Pons (tissue), 1 donor: ENCODE measurements at regions not wholly inside any gene's neighbourhood (a gene's known extent, or its start where the extent isn't known, plus 50 kb on each side); places are given as distances from the start of the nearest gene placed in this dataset.
A peak's percentile ranks its signal among the peaks of the same experiment; 100 is the strongest.

Experiments
- DNase-seq: peaks from one replicate; pipeline ENCODE4 v3.0.0-alpha.2; 2016; ENCODE audit warnings: low spot score

DNA sequence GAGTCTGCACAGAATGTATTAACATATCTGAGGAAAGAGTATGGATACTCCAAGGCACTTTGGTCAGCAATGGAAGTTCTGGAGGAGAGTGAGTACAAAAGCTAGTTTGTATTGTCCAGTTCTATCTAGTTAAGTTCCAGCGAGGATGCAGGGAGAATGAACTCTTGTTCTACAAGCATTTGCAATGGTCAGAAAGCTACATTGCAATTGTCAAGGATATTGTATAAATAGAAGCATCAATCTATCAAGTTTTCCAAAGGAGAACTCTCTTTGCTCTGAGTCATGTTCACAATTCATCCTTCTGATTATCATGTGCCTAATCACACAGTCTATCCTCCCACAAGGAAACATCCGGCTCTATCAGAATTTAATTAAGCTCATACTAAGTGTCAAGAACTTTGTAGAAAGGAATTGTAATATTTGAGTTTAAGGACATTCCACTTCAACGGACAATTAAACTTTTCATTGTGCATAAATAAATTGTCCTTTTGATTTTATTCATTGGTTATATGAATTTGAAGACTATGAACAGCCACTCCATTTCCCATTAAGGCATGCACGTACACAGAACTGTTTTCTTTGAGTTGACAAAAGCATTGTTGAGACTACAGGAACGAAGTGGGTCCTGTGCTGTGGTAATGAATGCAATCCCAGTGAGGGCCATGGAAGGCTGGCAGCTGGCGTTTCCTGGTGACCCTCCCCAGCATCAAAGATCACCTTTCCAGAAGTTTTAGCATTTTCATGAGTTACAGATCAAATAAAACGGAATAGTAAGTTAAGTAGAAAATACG, 973.5 kb upstream of the GOT2 start:
- no peak for DNase-seq

DNA sequence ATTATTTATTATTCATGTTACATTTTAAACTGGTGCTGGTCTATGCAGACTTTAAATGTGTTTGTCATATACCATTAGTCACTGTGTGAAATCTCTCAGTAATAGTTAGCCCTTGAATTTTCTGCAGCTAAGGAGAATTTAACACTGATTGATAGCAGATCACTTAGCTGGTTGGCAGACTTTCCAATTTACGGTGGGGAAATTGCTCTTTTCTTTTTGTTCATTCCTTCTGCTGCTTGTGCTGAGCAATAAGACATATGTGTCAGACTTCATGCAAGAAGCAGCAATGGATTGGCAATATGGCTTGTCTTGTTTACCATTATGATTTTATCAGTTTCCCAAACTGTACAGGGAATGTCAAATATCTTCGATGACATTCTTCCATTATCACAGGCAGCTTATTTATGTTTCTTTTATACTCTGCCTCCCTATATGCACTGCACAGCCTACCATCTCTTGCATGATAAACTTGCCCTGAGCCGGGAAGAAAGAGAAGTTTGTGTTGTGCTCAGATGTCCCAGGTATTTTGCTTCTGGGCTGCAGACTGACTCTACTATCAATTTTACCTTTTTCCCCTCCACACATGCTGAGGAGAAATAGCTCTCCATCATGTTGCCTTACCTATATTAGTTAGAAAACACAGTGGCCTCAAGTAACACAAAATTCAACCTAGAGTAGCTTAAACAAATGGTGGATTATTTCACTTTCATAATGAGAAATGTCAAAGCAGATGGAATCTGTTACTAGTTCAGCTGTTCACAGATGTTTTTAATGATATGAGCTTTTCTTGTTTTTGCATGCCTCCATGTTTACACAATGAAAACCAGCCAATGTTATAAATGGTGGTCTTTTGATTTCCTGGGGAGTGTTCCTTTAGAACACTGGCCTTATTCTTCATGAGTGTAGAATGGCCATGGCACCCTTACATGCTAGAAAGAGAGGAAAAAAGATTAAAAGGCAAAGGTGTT, 968.1 kb upstream of the GOT2 start:
- DNase-seq = no peak

DNA sequence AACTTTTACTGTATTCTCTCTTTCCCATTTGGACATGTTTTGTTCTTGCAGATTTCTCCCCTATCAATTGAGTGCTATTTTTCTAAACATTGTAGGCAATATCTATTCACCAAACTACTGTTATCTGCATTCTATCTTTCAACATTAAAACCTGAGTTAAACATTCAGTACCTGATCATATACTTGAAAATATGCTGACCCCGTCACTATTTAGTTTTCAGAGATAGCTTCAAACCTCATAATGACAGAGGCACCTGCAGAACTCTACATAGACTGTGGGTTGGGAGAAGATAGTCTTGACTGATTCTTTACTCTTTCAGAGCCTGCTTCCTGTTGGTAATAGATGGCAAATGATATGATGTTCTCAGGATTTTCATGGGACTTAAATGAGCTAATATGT, 965.7 kb upstream of the GOT2 start:
- DNase-seq = no peak

DNA sequence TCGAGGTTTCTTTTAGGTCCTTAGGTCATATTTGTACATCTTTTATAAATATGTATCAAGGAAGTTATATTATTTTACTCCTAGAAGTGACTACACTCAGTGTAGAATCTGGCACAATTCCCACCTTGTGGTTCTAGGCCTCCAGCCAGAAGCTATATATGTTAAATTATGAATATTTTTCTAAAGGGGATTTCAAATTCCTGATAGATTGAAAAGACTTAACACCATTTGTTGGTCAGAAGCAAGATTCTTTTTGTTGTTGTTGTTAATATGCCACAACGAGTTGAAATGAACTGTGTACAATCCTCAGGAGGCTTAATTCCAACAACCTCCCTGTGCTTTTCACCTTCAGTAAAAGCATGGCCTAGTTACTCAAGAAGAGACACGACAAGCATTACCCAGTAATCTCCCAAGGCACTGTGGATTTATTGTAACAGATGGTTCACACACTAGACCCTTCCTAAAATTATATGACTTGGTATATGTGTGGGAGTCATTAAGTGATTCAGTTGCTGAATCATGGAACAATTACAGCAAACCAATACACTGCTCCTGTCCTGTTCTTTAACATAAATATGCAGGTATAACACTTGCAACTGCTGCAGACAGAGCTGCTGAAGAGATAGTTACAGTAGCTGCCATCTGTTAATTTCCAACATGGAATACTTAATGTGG, 964.4 kb upstream of the GOT2 start:
- DNase-seq = no peak

DNA sequence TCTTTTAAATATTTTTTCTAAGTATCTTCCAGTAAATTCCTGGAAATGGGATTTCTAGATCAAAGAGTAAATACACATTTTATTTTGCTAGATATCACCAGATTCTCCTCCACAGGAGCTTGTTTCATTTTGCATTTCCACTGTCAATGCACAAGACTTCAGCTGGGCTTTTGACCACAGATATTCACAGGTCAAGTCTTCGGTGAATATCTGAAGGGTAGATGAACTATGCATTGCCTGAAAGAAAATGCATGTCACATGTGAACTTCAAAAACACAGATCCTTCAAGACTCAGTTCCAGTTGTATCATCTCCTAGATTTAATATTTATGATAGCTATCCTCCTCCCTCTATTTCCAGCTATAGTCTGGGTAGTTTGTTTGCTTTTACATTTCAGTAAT, 963.6 kb upstream of the GOT2 start:
- no peak for DNase-seq

DNA sequence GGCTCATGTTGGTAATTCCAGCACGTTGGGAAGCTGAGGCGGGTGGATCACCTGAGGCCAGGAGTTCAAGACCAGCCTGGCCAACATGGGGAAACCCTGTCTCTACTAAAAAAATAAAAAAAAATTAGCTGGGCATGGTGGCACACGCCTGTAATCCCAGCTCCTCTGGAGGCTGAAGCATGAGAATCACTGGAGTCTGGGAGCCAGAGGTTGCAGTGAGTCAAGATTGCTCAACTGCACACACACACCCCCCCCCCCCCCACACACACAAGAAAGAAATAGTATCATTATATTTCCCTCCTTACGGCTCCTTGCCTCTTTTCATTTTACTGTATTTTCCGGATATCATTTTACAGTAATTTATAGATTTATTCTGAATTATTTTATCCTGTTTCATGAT, 963.1 kb upstream of the GOT2 start:
- no peak for DNase-seq

DNA sequence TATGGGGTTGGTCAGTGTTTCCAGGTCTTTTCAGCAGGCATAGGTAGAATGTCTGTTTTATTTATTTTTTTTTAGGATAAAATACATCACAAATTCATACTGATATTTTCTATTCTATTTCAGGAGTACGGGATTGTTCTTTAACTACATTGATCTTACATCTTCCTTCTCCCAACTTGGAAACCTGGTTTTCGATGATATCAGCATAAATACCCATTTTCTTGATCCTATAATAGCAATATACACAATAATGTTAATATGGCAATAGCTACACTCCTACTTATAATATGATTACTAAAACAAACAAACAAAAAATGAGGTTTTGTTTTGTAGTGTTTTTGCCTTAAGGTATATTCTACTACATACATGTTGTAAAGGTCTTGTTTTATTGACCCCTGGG, 962.4 kb upstream of the GOT2 start:
- DNase-seq = no peak

DNA sequence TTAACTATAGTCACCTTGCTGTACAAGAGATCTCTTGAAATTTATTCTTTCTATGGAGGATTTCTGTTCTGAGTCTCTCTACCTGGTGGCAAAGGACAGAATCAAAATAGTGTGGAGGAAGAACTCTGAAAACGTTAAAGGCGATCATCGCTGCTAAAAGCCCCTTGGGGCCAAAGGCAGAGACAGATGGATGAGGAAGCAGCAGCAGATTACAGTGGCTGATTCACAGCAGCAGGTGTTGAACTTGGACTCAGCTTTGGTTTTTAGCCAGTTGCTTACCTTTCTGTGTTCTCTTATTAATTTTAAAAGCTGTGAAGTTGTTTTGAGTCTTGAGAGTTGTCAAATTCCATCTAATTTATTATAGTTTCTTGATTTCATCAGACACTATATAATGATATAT, 956.1 kb upstream of the GOT2 start:
- DNase-seq = peak; percentile 6

DNA sequence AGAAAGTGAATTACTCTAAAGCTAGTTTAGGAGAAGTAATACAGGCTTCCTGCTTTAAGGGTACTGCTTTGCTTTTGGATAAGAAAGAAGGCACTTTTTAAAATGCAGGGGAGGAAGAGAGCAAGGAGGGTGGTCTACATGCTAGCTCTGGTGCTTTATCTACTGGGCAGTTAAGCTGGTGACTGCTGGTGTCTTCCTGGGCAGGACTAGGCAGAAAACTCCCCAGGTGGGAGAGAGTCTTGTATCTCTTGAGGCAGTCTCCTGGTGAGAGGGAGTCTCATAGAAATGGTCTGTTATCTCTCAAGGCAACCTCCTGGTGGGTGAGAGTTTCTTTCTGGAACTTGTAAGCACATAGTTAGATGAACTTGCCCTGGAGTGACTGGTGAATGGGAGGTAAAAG, 953.9 kb upstream of the GOT2 start:
- no peak for DNase-seq

DNA sequence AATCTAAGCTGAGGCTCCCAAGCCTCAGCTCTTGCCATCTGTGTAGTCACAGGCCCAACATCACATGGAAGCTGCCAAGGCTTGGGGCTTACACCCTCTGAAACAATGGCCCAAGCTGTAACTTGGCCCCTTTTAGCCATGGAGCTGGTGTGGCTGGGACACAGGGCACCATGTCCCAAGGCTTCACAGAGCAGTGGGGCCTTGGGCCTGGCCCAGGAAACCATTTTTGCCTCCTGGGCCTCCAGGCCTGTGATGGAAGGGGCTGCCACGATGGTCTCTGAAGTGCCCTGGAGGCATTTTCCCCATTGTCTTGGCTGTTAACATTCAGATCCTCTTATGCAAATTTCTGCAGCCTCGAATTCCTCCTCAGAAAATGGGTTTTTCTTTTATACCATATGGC, 952.3 kb upstream of the GOT2 start:
- no peak for DNase-seq

DNA sequence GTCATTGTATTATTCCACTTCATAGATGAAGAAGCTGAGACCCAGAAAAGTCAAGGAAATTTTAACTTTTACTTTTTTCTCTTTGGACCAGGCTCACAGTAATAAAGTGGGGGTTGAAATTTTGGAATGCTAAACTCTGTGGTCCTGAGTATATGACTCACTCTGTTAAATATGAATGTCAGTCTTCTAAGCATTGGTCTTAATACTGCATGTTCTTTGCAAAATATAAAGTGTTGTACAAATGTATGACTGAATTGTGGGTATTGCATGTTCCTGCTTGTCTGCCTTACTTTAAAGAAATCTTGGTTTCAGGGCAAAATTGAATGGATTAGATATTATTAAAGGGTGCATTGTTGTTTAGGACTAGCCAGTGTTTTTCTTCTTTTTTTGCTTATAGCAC, 950.8 kb upstream of the GOT2 start:
- no peak for DNase-seq

DNA sequence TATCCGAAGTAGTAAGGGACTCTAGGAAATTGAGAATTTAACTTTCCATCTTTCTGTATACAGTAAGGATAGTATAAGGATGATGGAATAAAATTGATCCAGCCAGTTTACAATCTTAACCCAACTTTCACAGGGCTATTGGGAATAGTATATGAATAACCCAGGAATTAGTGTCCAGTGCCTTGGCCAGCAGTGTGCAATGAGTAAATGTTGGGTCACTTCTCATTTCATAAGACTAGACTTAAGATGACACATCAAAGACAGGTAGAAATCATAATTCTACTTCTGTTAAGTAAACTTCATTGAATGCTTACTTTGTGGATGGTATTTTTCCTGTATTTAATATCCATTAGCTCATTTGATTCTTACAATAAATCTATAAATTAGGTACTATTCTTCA, 949.6 kb upstream of the GOT2 start:
- no peak for DNase-seq

DNA sequence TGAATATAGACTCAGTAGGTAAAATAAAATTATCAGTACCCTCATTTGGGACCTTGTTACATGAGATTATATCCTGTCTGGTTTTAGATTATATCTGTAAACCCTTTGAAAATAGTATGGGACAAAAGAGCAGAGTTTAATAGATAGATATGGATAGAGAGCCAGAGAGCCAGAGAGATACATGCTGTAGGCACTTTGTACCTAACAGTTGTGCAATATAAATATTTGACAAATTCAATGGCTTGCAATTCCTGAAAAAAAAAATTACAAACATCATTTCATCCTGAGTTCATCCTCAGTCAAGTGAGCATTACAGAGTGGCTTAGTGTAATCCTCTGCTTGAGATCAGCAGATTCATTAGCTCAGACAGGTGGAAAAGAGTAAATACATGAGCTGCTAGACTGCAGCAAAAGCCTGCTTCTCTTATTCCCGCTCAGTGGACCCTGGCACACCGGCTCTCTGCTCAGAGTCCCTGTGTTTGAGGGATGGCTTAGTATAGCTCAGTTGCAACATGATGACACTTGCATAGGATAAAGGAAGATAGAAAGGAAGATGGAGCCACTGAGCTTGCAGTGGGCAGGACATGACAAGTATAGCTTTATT, 931.6 kb upstream of the GOT2 start:
- no peak for DNase-seq

DNA sequence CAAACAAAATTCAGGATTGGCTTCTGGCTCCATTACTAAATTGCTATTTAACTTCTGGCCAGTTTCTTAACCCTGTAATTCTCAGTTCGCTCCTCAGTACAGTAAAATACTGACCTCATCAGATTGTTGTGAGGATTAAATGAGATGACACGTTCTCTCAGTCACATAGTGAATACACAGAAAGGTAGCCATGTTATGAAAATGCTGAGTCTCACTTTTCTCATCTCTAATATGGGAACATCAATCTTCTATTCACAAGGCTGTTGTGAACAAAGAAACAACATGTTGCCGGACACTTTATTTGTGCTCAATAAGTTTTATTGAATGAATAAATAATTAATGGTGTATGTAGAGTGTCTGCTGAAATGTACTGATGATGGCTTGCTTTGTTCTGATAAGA, 924.5 kb upstream of the GOT2 start:
- DNase-seq = no peak

DNA sequence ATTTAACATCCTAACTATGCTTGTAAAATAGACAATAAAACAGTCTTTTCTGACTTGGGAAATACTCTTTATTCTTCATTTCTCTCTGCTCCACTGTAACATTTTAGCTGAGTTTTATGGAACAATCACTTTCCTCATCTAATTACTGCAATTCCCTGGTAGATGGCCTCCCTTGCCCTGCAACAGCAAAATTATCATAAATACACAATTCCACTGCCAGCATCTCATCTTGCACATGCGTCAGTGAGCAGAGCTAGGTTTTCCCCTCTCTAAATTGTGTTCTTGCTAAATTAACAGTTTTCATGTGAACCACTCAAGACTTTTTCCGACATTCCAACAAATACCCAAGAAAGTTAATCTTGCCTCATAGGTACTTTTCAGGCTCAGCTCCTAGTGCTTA, 920.9 kb upstream of the GOT2 start:
- no peak for DNase-seq

DNA sequence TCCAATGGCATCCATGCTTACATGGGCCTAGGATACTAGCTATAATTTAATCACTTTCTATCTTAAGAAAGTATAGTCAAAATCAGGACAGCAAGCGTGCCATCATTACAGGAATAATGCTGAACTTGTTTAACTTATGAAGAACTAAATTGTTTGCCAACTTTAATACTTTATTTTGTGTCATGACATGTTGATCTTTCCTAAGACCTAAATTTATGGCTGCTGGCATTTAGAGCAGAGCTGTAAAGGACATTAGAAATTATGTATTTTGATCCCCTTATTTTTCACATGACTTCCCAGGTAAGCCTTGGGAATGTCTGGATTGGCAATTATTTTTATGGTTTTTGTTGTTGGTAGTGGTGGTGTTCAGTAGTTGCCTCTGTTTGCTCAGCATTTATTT, 920.3 kb upstream of the GOT2 start:
- DNase-seq = no peak

DNA sequence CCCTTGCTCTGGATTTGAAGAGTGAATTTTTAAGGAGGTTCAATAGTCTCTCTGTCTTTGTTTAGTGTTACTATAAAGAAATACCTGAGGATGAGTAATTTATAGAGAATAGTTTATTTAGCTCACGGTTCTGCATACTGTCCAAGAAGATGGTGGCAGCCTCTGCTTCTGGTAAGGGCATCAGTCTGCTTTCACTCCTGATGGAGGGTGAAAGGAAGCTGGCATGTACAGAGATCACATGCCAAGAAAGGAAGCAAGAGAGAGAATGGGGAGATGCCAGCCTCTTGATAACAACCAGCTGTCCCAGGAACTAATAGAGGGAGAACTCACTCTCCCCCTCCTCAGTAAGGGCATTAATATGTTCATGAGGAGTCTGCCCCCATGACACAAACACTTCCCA, 917.5 kb upstream of the GOT2 start:
- no peak for DNase-seq

DNA sequence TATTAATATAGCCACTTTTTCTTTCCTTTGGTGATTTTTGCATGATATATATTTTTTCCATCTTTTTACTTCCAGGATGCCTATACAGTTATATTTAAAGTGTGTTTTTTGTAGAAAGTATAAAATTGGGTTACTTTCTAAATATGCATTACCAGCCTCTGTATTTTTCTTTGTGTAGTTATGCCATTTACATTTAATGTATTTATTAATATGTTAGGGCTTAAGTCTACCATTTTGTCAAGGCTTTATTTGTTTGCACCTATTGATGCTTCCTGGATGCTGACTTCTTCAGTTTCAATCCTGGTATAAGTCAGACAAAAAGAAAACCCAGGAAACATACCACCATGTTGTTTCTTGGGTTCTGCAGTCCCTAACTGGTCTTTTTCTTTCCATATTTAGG, 911.1 kb upstream of the GOT2 start:
- no peak for DNase-seq

DNA sequence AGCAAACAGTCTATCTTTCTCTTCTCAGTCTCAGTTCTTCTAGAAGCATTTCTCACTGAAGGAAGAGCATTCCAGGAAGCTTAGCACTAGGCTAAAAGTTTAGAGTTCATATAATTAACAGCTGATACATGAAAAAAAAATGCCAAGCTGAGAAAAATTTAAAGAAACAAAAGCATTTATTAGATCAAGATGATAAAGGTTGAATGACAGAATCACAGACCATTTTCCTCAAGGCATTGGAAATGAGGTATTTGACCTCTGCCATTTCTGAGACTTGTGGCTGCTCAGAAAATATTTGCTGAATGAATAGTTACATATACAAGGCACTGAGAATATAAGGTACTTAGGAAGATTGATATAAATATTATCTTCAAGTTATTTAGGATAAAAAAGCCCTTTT, 901.6 kb upstream of the GOT2 start:
- no peak for DNase-seq

DNA sequence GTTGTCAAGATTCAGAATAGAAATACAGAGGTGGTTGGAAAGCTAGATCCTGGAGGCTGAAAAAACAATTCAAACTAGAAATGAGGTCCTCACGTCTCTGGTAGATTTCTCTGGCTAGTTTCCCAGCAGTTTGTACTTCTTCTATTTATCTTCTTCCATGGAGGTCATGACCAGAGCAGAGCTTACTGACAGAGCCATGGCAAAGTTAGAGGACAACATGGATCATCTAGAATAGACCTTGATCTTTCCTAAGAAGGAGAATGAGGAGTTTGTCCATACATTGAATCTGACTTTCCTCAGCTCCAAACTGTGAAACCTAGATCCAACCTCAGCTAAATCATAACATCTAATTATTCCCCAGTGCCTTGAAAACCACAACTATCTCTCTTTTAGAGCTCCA, 900.8 kb upstream of the GOT2 start:
- DNase-seq = no peak

DNA sequence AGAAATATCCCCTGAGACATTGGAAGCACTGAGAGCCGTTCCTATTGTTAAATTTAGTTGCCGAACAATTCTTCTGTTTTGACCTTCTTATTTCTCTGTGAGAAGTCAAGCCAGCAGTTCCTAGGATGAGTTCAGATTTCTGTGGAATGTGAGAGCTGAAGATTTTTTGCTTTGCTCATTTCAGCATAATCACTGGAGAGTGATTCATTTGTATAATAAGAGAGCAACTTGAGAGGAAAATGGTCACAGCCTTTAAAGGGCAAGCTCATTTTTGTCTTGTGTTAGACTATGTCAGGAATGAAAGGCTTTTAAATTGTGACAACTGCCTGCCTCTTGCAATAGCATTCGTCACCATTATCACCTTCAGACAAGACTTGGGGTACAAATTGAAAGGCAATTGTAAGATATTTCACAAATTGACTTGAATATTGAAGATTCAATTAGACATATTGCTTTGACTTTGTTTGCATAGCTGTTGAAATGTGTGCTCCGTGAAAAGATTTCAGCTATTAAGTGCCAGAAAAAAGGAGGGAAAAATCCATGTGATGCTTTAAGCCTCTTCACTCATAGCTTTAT, 900.0 kb upstream of the GOT2 start:
- DNase-seq = no peak

DNA sequence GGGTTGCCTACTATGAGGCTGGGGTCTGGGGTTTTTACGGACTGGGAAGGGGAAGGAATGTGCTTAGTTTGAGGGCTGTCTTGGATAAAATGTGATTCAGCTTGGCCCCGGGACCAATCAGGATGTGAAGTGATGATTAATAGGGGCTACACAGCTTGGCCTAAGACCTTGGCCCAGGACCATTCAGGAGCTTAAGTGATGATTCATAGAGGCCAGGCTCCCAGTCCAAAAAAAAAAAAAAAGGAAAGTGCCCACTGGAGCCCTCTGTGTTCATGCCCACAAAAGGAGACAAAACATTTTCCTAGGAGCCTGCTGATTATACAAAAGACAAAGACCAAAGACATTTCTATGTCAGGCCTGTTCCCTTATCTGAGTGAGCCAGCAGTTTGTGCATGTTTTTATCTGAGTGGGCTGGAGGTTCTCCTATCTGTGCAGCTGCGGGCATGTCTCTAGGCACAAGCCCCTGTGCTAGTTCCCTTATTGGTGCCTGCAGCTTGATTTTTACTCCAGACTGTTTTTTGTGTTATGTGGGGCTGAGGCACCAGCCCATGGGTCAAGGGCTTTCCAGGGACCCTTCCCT, 898.2 kb upstream of the GOT2 start:
- DNase-seq = no peak
